ENCODE measurements at regions not wholly inside any gene's neighbourhood (a gene's known extent, or its start where the extent isn't known, plus 50 kb on each side); places are given as distances from the start of the nearest gene placed in this dataset.
"Not testable (repeated sequence)": the region's sequence is repeated elsewhere in the genome, so short reads cannot be mapped to it uniquely, and the experiment has no call there.

DNA sequence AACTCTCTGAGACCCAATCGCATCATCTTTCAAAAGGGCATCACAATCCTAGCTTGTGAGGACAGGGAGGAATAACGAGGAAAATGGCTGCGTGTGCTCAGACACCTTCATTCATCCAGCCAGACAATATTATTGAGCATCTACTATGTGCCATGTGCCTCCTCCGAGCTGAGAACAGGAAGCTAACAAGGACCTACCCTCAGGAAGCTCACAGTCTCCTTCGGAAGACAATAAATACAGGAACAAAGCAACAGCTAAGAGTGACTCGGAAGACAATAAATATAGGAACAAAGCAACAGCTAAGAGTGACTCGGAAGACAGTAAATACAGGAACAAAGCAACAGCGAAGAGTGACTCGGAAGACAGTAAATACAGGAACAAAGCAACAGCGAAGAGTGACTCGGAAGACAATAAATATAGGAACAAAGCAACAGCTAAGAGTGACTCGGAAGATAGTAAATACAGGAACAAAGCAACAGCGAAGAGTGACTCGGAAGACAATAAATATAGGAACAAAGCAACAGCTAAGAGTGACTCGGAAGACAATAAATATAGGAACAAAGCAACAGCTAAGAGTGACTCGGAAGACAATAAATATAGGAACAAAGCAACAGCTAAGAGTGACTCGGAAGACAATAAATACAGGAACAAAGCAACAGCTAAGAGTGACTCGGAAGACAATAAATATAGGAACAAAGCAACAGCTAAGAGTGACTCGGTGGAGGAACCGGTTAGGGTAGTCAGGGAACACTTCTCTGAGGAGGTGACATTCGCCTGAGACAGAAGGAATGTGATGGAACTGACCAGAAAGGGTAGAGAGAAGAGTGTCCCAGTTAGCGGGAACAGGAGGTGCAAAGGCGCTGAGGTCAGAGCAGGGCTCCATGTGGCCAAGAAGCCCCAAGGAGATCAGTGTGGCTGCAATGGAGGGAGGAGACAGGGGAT, 55.6 kb upstream of the SIRPA start:
- TF ChIP-seq, protein P1, sequence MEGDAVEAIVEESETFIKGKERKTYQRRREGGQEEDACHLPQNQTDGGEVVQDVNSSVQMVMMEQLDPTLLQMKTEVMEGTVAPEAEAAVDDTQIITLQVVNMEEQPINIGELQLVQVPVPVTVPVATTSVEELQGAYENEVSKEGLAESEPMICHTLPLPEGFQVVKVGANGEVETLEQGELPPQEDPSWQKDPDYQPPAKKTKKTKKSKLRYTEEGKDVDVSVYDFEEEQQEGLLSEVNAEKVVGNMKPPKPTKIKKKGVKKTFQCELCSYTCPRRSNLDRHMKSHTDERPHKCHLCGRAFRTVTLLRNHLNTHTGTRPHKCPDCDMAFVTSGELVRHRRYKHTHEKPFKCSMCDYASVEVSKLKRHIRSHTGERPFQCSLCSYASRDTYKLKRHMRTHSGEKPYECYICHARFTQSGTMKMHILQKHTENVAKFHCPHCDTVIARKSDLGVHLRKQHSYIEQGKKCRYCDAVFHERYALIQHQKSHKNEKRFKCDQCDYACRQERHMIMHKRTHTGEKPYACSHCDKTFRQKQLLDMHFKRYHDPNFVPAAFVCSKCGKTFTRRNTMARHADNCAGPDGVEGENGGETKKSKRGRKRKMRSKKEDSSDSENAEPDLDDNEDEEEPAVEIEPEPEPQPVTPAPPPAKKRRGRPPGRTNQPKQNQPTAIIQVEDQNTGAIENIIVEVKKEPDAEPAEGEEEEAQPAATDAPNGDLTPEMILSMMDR (IDR thresholded peaks at IDR 0.05), result not testable (repeated sequence)
- not testable (repeated sequence) for TF ChIP-seq POLR2AphosphoS5, POLR2A (IDR thresholded peaks at IDR 0.05)

All from prostate gland (tissue), 2 donors.